Smooth muscle cell (in vitro differentiated cells): ENCODE measurements at regions not wholly inside any gene's neighbourhood (a gene's known extent, or its start where the extent isn't known, plus 50 kb on each side); places are given as distances from the start of the nearest gene placed in this dataset.
"Not testable (repeated sequence)": the region's sequence is repeated elsewhere in the genome, so short reads cannot be mapped to it uniquely, and the experiment has no call there.

Experiments used
- DNase-seq: peaks from one replicate; lab custom pipeline; 2025; ENCODE audit not compliant: unreplicated experiment; lab: John Stamatoyannopoulos, UW
- H2AFZ ChIP-seq: fragments of 200-600 bp; sonication (generic); 2 replicates; pipeline ENCODE4 v1.6.0; 2016; ENCODE audit warnings: antibody characterized with exemption, low read depth, mild to moderate bottlenecking
- H3F3A ChIP-seq: fragments of 200-600 bp; sonication (generic); 2 replicates; pipeline ENCODE4 v1.6.0; 2017; ENCODE audit warnings: antibody characterized with exemption, low read depth
- H3K27ac ChIP-seq: fragments of 200-600 bp; sonication (generic); 2 replicates; pipeline ENCODE4 v1.5.1; 2016; ENCODE audit warnings: low read depth, mild to moderate bottlenecking
- H3K27me3 ChIP-seq: fragments of 200-600 bp; sonication (generic); 2 replicates; pipeline ENCODE4 v1.6.1; 2016; ENCODE audit warnings: low read depth, mild to moderate bottlenecking
- H3K36me3 ChIP-seq: fragments of 200-600 bp; sonication (generic); 2 replicates; pipeline ENCODE4 v1.5.1; 2016; ENCODE audit warnings: low read depth
- H3K4me1 ChIP-seq: fragments of 200-600 bp; sonication (generic); 2 replicates; pipeline ENCODE4 v1.5.1; 2016; ENCODE audit warnings: low read depth
- H3K4me2 ChIP-seq: fragments of 200-600 bp; sonication (generic); 2 replicates; pipeline ENCODE4 v1.6.0; 2016; ENCODE audit warnings: mild to moderate bottlenecking
- H3K4me3 ChIP-seq: fragments of 200-600 bp; sonication (generic); 2 replicates; pipeline ENCODE4 v1.5.1; 2016; ENCODE audit warnings: mild to moderate bottlenecking
- H3K79me2 ChIP-seq: fragments of 200-600 bp; sonication (generic); 2 replicates; pipeline ENCODE4 v1.6.0; 2016; ENCODE audit warnings: low read depth, mild to moderate bottlenecking
- H3K9ac ChIP-seq: fragments of 200-600 bp; sonication (generic); 2 replicates; pipeline ENCODE4 v1.6.0; 2016; ENCODE audit warnings: low read depth
- H3K9me3 ChIP-seq: fragments of 200-600 bp; sonication (generic); replicated peaks from 2 replicates; pipeline ENCODE4 v1.5.1; 2016; ENCODE audit warnings: low read depth
- H4K20me1 ChIP-seq: fragments of 200-600 bp; sonication (generic); 2 replicates; pipeline ENCODE4 v1.6.0; 2016; ENCODE audit warnings: low read depth
- CTCF ChIP-seq: fragments of 200-600 bp; sonication (generic); IDR thresholded peaks from 2 replicates; pipeline ENCODE4 v1.5.1; 2017; ENCODE audit warnings: borderline replicate concordance, mild to moderate bottlenecking, antibody characterized with exemption; ENCODE audit not compliant: insufficient read depth, poor library complexity, severe bottlenecking
- WGBS: methylation state at CpG from one replicate; pipeline ENCODE4 v1.1.7; 2016; ENCODE audit warnings: low lambda C conversion rate; 5-methylcytosine and 5-hydroxymethylcytosine counted together

DNA sequence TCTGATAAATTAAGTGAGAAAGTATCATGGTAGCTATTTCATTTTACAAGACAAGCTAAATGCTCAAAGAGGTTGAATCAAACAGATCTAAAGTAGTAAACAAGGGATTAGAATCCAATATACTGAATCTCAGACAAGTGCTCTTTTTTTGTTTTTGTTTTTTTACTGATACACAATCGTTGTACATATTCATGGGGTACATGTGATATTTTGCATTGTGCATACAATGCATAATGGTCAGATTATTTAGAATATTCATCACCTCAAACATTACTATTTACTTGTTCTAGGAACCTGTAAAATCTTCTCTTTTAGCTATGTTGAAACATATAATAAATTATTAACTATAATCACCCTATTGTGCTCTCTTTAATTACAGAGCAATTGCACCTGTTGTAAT is 57.0 kb upstream of the HCRTR2 start:
- WGBS, result 83% methylated on average over 1 of the region's 1 CpG
- Histone ChIP-seq H3K36me3 (no peaks in the 10 kb centered on the region), H4K20me1 (no peaks in the 10 kb centered on the region), H3K9me3 (no peaks in the 10 kb centered on the region), H3K4me2 (no peak overlapping the region), H3K4me1 (no peaks in the 10 kb centered on the region), H3K27me3 (no peaks in the 10 kb centered on the region), H3F3A (no peaks in the 10 kb centered on the region), H3K4me3 (no peak overlapping the region), H2AFZ (no peak overlapping the region), H3K27ac (no peak overlapping the region), H3K9ac (no peak overlapping the region), H3K79me2 (no peaks in the 10 kb centered on the region)
- TF ChIP-seq CTCF, result no peak
- DNase-seq, result no peak

DNA sequence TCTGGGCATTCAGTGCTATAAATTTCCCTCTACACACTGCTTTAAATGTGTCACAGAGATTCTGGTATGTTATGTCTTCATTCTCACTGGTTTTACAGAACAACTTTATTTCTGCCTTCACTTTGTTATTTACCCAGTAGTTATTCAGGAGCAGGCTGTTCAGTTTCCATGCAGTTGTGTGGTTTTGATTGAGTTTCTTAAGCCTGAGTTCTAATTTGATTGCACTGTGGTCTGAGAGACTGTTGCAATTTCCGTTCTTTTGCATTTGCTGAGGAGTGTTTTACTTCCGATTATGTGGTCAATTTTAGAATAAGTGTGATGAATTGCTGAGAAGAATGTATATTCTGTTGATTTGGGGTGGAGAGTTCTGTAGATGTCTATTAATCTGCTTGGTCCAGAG is 50.1 kb upstream of the HCRTR2 start:
- H2AFZ ChIP-seq, H3K9me3 ChIP-seq, H3K27me3 ChIP-seq, H3K27ac ChIP-seq, H3F3A ChIP-seq, H3K79me2 ChIP-seq, DNase-seq, H3K9ac ChIP-seq, H3K36me3 ChIP-seq, H3K4me1 ChIP-seq, H3K4me3 ChIP-seq, H4K20me1 ChIP-seq, H3K4me2 ChIP-seq: not testable (repeated sequence)
- 91% methylated on average over 2 of the region's 2 CpGs for WGBS
